GM12801 (cell line): ENCODE measurements at regions not wholly inside any gene's neighbourhood (a gene's known extent, or its start where the extent isn't known, plus 50 kb on each side); places are given as distances from the start of the nearest gene placed in this dataset.

Source experiments
- CTCF ChIP-seq: IDR thresholded peaks from one replicate; pipeline ENCODE4 v1.5.1; 2011; ENCODE audit warnings: control low read depth; ENCODE audit not compliant: insufficient read length; ENCODE audit errors: extremely low read depth

GRCh38 chr1:36595349-36595748, 112.6 kb upstream of the CSF3R start:
- no peak for TF ChIP-seq CTCF

GRCh38 chr1:36594023-36594422, 111.3 kb upstream of the CSF3R start:
- no peak for TF ChIP-seq CTCF

GRCh38 chr1:36591278-36591677, 108.6 kb upstream of the CSF3R start:
- TF ChIP-seq CTCF = no peak

- no peak for TF ChIP-seq CTCF
Measured at GRCh38 chr1:36590771-36591170, 108.1 kb upstream of the CSF3R start.

- TF ChIP-seq CTCF = no peak
Measured at GRCh38 chr1:36590264-36590663, 107.6 kb upstream of the CSF3R start.

GRCh38 chr1:36588972-36589371, 106.3 kb upstream of the CSF3R start:
- no peak for TF ChIP-seq CTCF

GRCh38 chr1:36585569-36586548, 103.1 kb upstream of the CSF3R start:
- no peak for TF ChIP-seq CTCF
